Retinal pigment epithelial cell (primary cell): ENCODE measurements at regions not wholly inside any gene's neighbourhood (a gene's known extent, or its start where the extent isn't known, plus 50 kb on each side); places are given as distances from the start of the nearest gene placed in this dataset.
"Not testable (repeated sequence)": the region's sequence is repeated elsewhere in the genome, so short reads cannot be mapped to it uniquely, and the experiment has no call there.

ENCODE experiments used
- DNase-seq: peaks from one replicate; pipeline ENCODE4 v3.0.0-alpha.2; 2010; ENCODE audit warnings: low read depth
- H3K4me3 ChIP-seq: 2 replicates; pipeline ENCODE4 v1.5.1; 2011; ENCODE audit warnings: mild to moderate bottlenecking, low read length, control low read depth, moderate library complexity
- TF ChIP-seq, protein P1 (sequence below): conservative IDR thresholded peaks from 2 replicates; pipeline ENCODE4 v1.5.1; 2011; ENCODE audit warnings: low read depth, low read length, control low read depth, inconsistent platforms

GRCh38 chr12:58695263-58695662 is 225.0 kb downstream of the LRIG3 start:
- no peak overlapping the region for H3K4me3 ChIP-seq
- TF ChIP-seq, protein P1, sequence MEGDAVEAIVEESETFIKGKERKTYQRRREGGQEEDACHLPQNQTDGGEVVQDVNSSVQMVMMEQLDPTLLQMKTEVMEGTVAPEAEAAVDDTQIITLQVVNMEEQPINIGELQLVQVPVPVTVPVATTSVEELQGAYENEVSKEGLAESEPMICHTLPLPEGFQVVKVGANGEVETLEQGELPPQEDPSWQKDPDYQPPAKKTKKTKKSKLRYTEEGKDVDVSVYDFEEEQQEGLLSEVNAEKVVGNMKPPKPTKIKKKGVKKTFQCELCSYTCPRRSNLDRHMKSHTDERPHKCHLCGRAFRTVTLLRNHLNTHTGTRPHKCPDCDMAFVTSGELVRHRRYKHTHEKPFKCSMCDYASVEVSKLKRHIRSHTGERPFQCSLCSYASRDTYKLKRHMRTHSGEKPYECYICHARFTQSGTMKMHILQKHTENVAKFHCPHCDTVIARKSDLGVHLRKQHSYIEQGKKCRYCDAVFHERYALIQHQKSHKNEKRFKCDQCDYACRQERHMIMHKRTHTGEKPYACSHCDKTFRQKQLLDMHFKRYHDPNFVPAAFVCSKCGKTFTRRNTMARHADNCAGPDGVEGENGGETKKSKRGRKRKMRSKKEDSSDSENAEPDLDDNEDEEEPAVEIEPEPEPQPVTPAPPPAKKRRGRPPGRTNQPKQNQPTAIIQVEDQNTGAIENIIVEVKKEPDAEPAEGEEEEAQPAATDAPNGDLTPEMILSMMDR = no peak
- DNase-seq = no peak

DNA sequence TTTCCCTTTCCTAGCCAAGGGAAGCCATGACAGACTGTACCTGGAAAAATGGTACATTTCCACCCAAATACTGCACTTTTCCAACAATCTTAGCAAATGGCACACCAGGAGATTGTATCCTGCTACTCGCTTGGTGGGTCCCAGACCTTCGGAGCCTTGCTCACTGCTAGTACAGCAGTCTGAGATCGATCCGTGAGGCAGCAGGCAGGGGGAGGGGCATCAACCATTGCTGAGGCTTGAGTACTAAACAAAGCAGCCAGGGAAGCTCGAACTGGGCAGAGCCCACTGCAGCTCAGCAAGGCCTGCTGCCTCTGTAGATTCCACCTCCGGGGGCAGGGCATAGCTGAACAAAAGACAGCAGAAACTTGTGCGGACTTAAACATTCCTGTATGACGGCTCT is 218.8 kb downstream of the LRIG3 start:
- TF ChIP-seq, protein P1 = no peak
- DNase-seq = no peak
- no peak overlapping the region for H3K4me3 ChIP-seq

- TF ChIP-seq, protein P1 = no peak
- no peak for DNase-seq
- H3K4me3 ChIP-seq = no peak overlapping the region
These were observed 216.4 kb downstream of the LRIG3 start for GRCh38 chr12:58703866-58704265.

- DNase-seq = not testable (repeated sequence)
These were observed 215.5 kb downstream of the LRIG3 start for GRCh38 chr12:58704770-58705169.

DNA sequence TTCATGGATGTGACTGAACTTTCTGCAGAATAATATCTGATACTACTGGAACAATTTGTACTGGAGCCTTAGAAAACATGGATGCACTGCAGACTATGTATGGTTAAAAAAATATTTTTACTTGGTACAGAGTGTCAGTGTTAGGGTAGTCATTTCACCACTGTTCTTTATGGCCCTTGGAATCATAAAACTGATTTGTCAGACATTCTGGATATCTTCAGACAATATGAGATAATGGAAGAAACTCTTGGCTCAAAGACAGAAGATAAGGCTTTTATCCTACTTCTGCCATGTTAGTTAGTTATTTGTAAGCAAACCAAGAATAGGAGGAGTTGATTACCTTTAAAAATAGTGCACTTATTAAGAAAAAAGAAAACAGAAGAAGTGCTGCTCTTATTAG is 209.4 kb downstream of the LRIG3 start:
- no peak overlapping the region for H3K4me3 ChIP-seq
- TF ChIP-seq, protein P1 = no peak
- no peak for DNase-seq

More at GRCh38 chr12:58704770-58705169, 215.5 kb downstream of the LRIG3 start:
- not testable (repeated sequence) for H3K4me3 ChIP-seq

GRCh38 chr12:58711974-58712373 is 208.3 kb downstream of the LRIG3 start:
- no peak for DNase-seq
- H3K4me3 ChIP-seq = no peak overlapping the region
- TF ChIP-seq, protein P1 = no peak

GRCh38 chr12:58712976-58713375 is 207.3 kb downstream of the LRIG3 start:
- TF ChIP-seq, protein P1 = no peak
- no peak overlapping the region for H3K4me3 ChIP-seq
- no peak for DNase-seq

- no peak for DNase-seq
- no peak overlapping the region for H3K4me3 ChIP-seq
- TF ChIP-seq, protein P1 = no peak
These were observed 201.1 kb downstream of the LRIG3 start for GRCh38 chr12:58719161-58719560.
